Transverse colon (tissue), 4 donors: ENCODE measurements at regions not wholly inside any gene's neighbourhood (a gene's known extent, or its start where the extent isn't known, plus 50 kb on each side); places are given as distances from the start of the nearest gene placed in this dataset.

Source experiments
- EP300 ChIP-seq: sonication (generic); formaldehyde crosslinking; IDR thresholded peaks from one replicate; pipeline ENCODE4 v1.6.1; 2017; ENCODE audit warnings: antibody characterized with exemption, low read depth
- POLR2A ChIP-seq: fragments of 450-650 bp; IDR thresholded peaks from one replicate; pipeline ENCODE4 v1.6.1; 2016; ENCODE audit warnings: antibody characterized with exemption, mild to moderate bottlenecking, moderate library complexity
- POLR2AphosphoS5 ChIP-seq, 3 donors: sonication (generic); formaldehyde crosslinking; IDR thresholded peaks; one replicate each; pipeline ENCODE4 v1.6.1; 2016; ENCODE audit warnings: antibody characterized with exemption in 3 of 3
- TF ChIP-seq, protein P1 (sequence below), 5 experiments: fragments of 200-600 bp in 3 of 5; fragments of 450-650 bp in 2 of 5; sonication (generic) in 3 of 5; IDR thresholded peaks; 1 replicate in 2 of 5; 2 replicates in 3 of 5; pipeline ENCODE4 v1.5.1; 2016 to 2017; ENCODE audit warnings: antibody characterized with exemption in 5 of 5, inconsistent platforms in 3 of 5, mild to moderate bottlenecking in 2 of 5, moderate library complexity in 1 of 5

DNA sequence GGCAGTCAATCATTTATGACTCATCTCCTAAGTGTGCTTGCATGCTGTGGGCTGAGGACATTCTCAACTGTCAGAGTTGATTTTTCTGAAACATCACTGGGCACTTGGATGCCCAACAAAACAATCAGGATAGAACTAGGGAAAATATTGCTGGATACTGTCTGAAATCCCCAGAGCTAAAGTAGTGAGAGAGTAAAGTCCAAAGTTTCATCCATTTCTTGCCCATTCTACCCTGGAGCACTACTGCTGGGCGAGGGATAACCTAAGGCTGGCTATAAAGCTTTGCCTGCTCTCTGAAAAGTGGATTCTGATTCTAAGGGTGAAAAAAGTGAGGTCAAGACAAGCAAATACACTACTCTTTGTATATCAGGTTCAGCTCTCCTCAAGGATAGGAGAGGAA is 279.6 kb upstream of the EDA2R start:
- TF ChIP-seq POLR2A (no peak), EP300 (no peak), POLR2AphosphoS5 (IDR thresholded peaks at IDR 0.05) (no peak)
- TF ChIP-seq, protein P1, sequence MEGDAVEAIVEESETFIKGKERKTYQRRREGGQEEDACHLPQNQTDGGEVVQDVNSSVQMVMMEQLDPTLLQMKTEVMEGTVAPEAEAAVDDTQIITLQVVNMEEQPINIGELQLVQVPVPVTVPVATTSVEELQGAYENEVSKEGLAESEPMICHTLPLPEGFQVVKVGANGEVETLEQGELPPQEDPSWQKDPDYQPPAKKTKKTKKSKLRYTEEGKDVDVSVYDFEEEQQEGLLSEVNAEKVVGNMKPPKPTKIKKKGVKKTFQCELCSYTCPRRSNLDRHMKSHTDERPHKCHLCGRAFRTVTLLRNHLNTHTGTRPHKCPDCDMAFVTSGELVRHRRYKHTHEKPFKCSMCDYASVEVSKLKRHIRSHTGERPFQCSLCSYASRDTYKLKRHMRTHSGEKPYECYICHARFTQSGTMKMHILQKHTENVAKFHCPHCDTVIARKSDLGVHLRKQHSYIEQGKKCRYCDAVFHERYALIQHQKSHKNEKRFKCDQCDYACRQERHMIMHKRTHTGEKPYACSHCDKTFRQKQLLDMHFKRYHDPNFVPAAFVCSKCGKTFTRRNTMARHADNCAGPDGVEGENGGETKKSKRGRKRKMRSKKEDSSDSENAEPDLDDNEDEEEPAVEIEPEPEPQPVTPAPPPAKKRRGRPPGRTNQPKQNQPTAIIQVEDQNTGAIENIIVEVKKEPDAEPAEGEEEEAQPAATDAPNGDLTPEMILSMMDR (IDR thresholded peaks at IDR 0.05): no peak
